ENCODE measurements at regions not wholly inside any gene's neighbourhood (a gene's known extent, or its start where the extent isn't known, plus 50 kb on each side); places are given as distances from the start of the nearest gene placed in this dataset.

GRCh38 chr9:108093773-108094675 lies 604.5 kb upstream of the KLF4 start:
- no peaks in the 10 kb centered on the region for H3K27me3 ChIP-seq (replicated peaks)
- no peaks in the 10 kb centered on the region for H3K36me3 ChIP-seq
- no peaks in the 10 kb centered on the region for H3K9me3 ChIP-seq (replicated peaks)
- H3K4me3 ChIP-seq, result no peak overlapping the region
- no peak for DNase-seq (ENCODE audit: low read depth in 1 of 2, low spot score in 2 of 2)
- H3K27ac ChIP-seq, result no peak overlapping the region
- H3K4me1 ChIP-seq (replicated peaks), result no peaks in the 10 kb centered on the region

GRCh38 chr9:108088916-108089315 lies 599.3 kb upstream of the KLF4 start:
- H3K27ac ChIP-seq, result no peak overlapping the region
- no peaks in the 10 kb centered on the region for H3K4me1 ChIP-seq (replicated peaks)
- H3K9me3 ChIP-seq (replicated peaks), result no peaks in the 10 kb centered on the region
- no peaks in the 10 kb centered on the region for H3K36me3 ChIP-seq
- no peak for DNase-seq (ENCODE audit: low read depth in 1 of 2, low spot score in 2 of 2)
- no peak overlapping the region for H3K4me3 ChIP-seq
- H3K27me3 ChIP-seq (replicated peaks), result no peaks in the 10 kb centered on the region

- Histone ChIP-seq H3K36me3 (no peaks in the 10 kb centered on the region), H3K27ac (no peak overlapping the region), H3K27me3 (replicated peaks) (no peaks in the 10 kb centered on the region), H3K4me1 (replicated peaks) (no peaks in the 10 kb centered on the region), H3K9me3 (replicated peaks) (no peaks in the 10 kb centered on the region), H3K4me3 (no peak overlapping the region)
- DNase-seq (ENCODE audit: low read depth in 1 of 2, low spot score in 2 of 2), result no peak
Observed at GRCh38 chr9:108087781-108088180, 598.2 kb upstream of the KLF4 start.

- Histone ChIP-seq H3K27me3 (replicated peaks) (no peaks in the 10 kb centered on the region), H3K36me3 (no peaks in the 10 kb centered on the region), H3K4me3 (no peak overlapping the region), H3K27ac (no peak overlapping the region), H3K4me1 (replicated peaks) (no peaks in the 10 kb centered on the region), H3K9me3 (replicated peaks) (no peaks in the 10 kb centered on the region)
- no peak for DNase-seq (ENCODE audit: low read depth in 1 of 2, low spot score in 2 of 2)
Observed at GRCh38 chr9:108086624-108087023, 597.1 kb upstream of the KLF4 start.

GRCh38 chr9:108085294-108085693 lies 595.7 kb upstream of the KLF4 start:
- Histone ChIP-seq H3K9me3 (replicated peaks) (no peaks in the 10 kb centered on the region), H3K27ac (no peak overlapping the region), H3K4me3 (no peak overlapping the region), H3K36me3 (no peaks in the 10 kb centered on the region), H3K27me3 (replicated peaks) (no peaks in the 10 kb centered on the region), H3K4me1 (replicated peaks) (no peaks in the 10 kb centered on the region)
- DNase-seq (ENCODE audit: low read depth in 1 of 2, low spot score in 2 of 2), result no peak

GRCh38 chr9:108083796-108084352 lies 594.3 kb upstream of the KLF4 start:
- no peaks in the 10 kb centered on the region for H3K9me3 ChIP-seq (replicated peaks)
- no peak for DNase-seq (ENCODE audit: low read depth in 1 of 2, low spot score in 2 of 2)
- H3K4me1 ChIP-seq (replicated peaks), result no peaks in the 10 kb centered on the region
- no peaks in the 10 kb centered on the region for H3K36me3 ChIP-seq
- H3K27me3 ChIP-seq (replicated peaks), result no peaks in the 10 kb centered on the region
- H3K4me3 ChIP-seq, result no peak overlapping the region
- no peak overlapping the region for H3K27ac ChIP-seq

GRCh38 chr9:108083160-108083750 lies 593.7 kb upstream of the KLF4 start:
- Histone ChIP-seq H3K4me1 (replicated peaks) (no peaks in the 10 kb centered on the region), H3K36me3 (no peaks in the 10 kb centered on the region), H3K4me3 (no peak overlapping the region), H3K27me3 (replicated peaks) (no peaks in the 10 kb centered on the region), H3K9me3 (replicated peaks) (no peaks in the 10 kb centered on the region), H3K27ac (no peak overlapping the region)
- DNase-seq (ENCODE audit: low read depth in 1 of 2, low spot score in 2 of 2), result no peak

GRCh38 chr9:108081112-108081511 lies 591.5 kb upstream of the KLF4 start:
- H3K4me1 ChIP-seq (replicated peaks), result no peaks in the 10 kb centered on the region
- H3K36me3 ChIP-seq, result no peaks in the 10 kb centered on the region
- H3K27me3 ChIP-seq (replicated peaks), result no peaks in the 10 kb centered on the region
- DNase-seq (ENCODE audit: low read depth in 1 of 2, low spot score in 2 of 2), result no peak
- H3K27ac ChIP-seq, result no peak overlapping the region
- H3K4me3 ChIP-seq, result no peak overlapping the region
- H3K9me3 ChIP-seq (replicated peaks), result no peaks in the 10 kb centered on the region

- H3K27ac ChIP-seq, result no peak overlapping the region
- no peaks in the 10 kb centered on the region for H3K27me3 ChIP-seq (replicated peaks)
- H3K36me3 ChIP-seq, result no peaks in the 10 kb centered on the region
- no peaks in the 10 kb centered on the region for H3K4me1 ChIP-seq (replicated peaks)
- H3K4me3 ChIP-seq, result no peak overlapping the region
- DNase-seq (ENCODE audit: low read depth in 1 of 2, low spot score in 2 of 2), result no peak
- H3K9me3 ChIP-seq (replicated peaks), result no peaks in the 10 kb centered on the region
Observed at GRCh38 chr9:108080285-108080684, 590.7 kb upstream of the KLF4 start.

GRCh38 chr9:108078811-108079210 lies 589.2 kb upstream of the KLF4 start:
- no peak for DNase-seq (ENCODE audit: low read depth in 1 of 2, low spot score in 2 of 2)
- no peaks in the 10 kb centered on the region for H3K9me3 ChIP-seq (replicated peaks)
- H3K27ac ChIP-seq, result no peak overlapping the region
- H3K27me3 ChIP-seq (replicated peaks), result no peaks in the 10 kb centered on the region
- no peak overlapping the region for H3K4me3 ChIP-seq
- H3K4me1 ChIP-seq (replicated peaks), result no peaks in the 10 kb centered on the region
- no peaks in the 10 kb centered on the region for H3K36me3 ChIP-seq

- H3K27ac ChIP-seq, result no peak overlapping the region
- no peaks in the 10 kb centered on the region for H3K36me3 ChIP-seq
- no peaks in the 10 kb centered on the region for H3K9me3 ChIP-seq (replicated peaks)
- DNase-seq (ENCODE audit: low read depth in 1 of 2, low spot score in 2 of 2), result no peak
- no peaks in the 10 kb centered on the region for H3K27me3 ChIP-seq (replicated peaks)
- no peak overlapping the region for H3K4me3 ChIP-seq
- H3K4me1 ChIP-seq (replicated peaks), result no peaks in the 10 kb centered on the region
Observed at GRCh38 chr9:108078375-108078774, 588.8 kb upstream of the KLF4 start.

GRCh38 chr9:108077556-108077955 lies 588.0 kb upstream of the KLF4 start:
- no peaks in the 10 kb centered on the region for H3K9me3 ChIP-seq (replicated peaks)
- H3K4me1 ChIP-seq (replicated peaks), result no peaks in the 10 kb centered on the region
- no peak overlapping the region for H3K4me3 ChIP-seq
- H3K27me3 ChIP-seq (replicated peaks), result no peaks in the 10 kb centered on the region
- H3K36me3 ChIP-seq, result no peaks in the 10 kb centered on the region
- DNase-seq (ENCODE audit: low read depth in 1 of 2, low spot score in 2 of 2), result no peak
- H3K27ac ChIP-seq, result no peak overlapping the region

- Histone ChIP-seq H3K4me1 (replicated peaks) (no peaks in the 10 kb centered on the region), H3K36me3 (no peaks in the 10 kb centered on the region), H3K4me3 (no peak overlapping the region), H3K27me3 (replicated peaks) (no peaks in the 10 kb centered on the region), H3K9me3 (replicated peaks) (no peaks in the 10 kb centered on the region), H3K27ac (no peak overlapping the region)
- DNase-seq (ENCODE audit: low read depth in 1 of 2, low spot score in 2 of 2), result no peak
Observed at GRCh38 chr9:108074900-108075299, 585.3 kb upstream of the KLF4 start.

GRCh38 chr9:108073823-108074222 lies 584.3 kb upstream of the KLF4 start:
- no peaks in the 10 kb centered on the region for H3K9me3 ChIP-seq (replicated peaks)
- no peaks in the 10 kb centered on the region for H3K4me1 ChIP-seq (replicated peaks)
- H3K4me3 ChIP-seq, result no peak overlapping the region
- no peak for DNase-seq (ENCODE audit: low read depth in 1 of 2, low spot score in 2 of 2)
- H3K27me3 ChIP-seq (replicated peaks), result no peaks in the 10 kb centered on the region
- H3K36me3 ChIP-seq, result no peaks in the 10 kb centered on the region
- H3K27ac ChIP-seq, result no peak overlapping the region
